Parathyroid adenoma (tissue), 2 donors: ENCODE measurements at regions not wholly inside any gene's neighbourhood (a gene's known extent, or its start where the extent isn't known, plus 50 kb on each side); places are given as distances from the start of the nearest gene placed in this dataset.
"Not testable (repeated sequence)": the region's sequence is repeated elsewhere in the genome, so short reads cannot be mapped to it uniquely, and the experiment has no call there.

Experiments
- H2AFZ ChIP-seq: fragments of 300-600 bp; sonication (generic); one replicate; pipeline ENCODE4 v1.7.0; 2017; ENCODE audit warnings: antibody characterized with exemption, mild to moderate bottlenecking
- H3K27ac ChIP-seq: fragments of 300-600 bp; sonication (generic); one replicate; pipeline ENCODE4 v1.7.0; 2017
- H3K27me3 ChIP-seq: fragments of 300-600 bp; sonication (generic); one replicate; pipeline ENCODE4 v1.7.0; 2017; ENCODE audit warnings: low read length; ENCODE audit not compliant: control insufficient read depth, insufficient read depth
- H3K36me3 ChIP-seq: fragments of 300-600 bp; sonication (generic); one replicate; pipeline ENCODE4 v1.7.0; 2017; ENCODE audit warnings: low read length; ENCODE audit not compliant: control insufficient read depth, insufficient read depth
- H3K4me1 ChIP-seq: fragments of 300-600 bp; sonication (generic); one replicate; pipeline ENCODE4 v1.7.0; 2017; ENCODE audit warnings: control low read depth
- H3K4me2 ChIP-seq: fragments of 300-600 bp; sonication (generic); one replicate; pipeline ENCODE4 v1.7.0; 2017; ENCODE audit warnings: low read length
- H3K4me3 ChIP-seq: fragments of 300-600 bp; sonication (generic); one replicate; pipeline ENCODE4 v1.7.0; 2017; ENCODE audit warnings: low read depth, low read length
- H3K79me2 ChIP-seq: fragments of 300-600 bp; sonication (generic); one replicate; pipeline ENCODE4 v1.7.0; 2017; ENCODE audit warnings: control low read depth
- H3K9ac ChIP-seq: fragments of 300-600 bp; sonication (generic); one replicate; pipeline ENCODE4 v1.7.0; 2017; ENCODE audit warnings: mild to moderate bottlenecking
- H3K9me3 ChIP-seq: fragments of 300-600 bp; sonication (generic); one replicate; pipeline ENCODE4 v1.7.0; 2017; ENCODE audit warnings: low read length; ENCODE audit not compliant: control insufficient read depth
- TF ChIP-seq, protein P1 (sequence below): fragments of 300-600 bp; sonication (generic); IDR thresholded peaks from one replicate; pipeline ENCODE4 v1.7.0; 2017; ENCODE audit warnings: antibody characterized with exemption, mild to moderate bottlenecking
- donor health status: primary hyperparathyroidism.

DNA sequence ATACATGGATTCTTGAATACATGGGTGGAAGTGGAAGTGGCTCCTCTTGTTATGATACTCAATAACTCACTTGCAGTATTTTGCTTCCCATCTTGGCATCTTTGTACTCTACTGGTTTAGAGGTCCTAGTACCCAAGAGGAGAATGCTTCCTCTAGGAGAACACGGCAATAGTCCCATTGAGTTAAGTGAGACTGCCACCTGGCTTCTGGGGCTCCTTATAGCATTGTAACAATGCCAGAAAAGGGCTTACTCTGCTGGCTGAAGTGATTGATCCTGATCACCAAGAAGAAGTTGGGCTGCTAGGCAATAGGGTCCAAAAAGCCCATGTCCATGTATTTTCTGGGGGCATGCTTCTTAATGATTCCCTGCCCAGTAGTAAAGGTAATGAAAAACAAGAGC lies 627.6 kb upstream of the SGCD start:
- H2AFZ ChIP-seq: no peak overlapping the region
- no peak overlapping the region for H3K27ac ChIP-seq
- no peak overlapping the region for H3K9ac ChIP-seq
- no peaks in the 10 kb centered on the region for H3K4me1 ChIP-seq
- no peaks in the 10 kb centered on the region for H3K9me3 ChIP-seq
- no peaks in the 10 kb centered on the region for H3K27me3 ChIP-seq
- no peak overlapping the region for H3K4me3 ChIP-seq
- H3K36me3 ChIP-seq: no peaks in the 10 kb centered on the region
- H3K4me2 ChIP-seq: no peak overlapping the region
- TF ChIP-seq, protein P1, sequence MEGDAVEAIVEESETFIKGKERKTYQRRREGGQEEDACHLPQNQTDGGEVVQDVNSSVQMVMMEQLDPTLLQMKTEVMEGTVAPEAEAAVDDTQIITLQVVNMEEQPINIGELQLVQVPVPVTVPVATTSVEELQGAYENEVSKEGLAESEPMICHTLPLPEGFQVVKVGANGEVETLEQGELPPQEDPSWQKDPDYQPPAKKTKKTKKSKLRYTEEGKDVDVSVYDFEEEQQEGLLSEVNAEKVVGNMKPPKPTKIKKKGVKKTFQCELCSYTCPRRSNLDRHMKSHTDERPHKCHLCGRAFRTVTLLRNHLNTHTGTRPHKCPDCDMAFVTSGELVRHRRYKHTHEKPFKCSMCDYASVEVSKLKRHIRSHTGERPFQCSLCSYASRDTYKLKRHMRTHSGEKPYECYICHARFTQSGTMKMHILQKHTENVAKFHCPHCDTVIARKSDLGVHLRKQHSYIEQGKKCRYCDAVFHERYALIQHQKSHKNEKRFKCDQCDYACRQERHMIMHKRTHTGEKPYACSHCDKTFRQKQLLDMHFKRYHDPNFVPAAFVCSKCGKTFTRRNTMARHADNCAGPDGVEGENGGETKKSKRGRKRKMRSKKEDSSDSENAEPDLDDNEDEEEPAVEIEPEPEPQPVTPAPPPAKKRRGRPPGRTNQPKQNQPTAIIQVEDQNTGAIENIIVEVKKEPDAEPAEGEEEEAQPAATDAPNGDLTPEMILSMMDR: no peak
- H3K79me2 ChIP-seq: no peaks in the 10 kb centered on the region

DNA sequence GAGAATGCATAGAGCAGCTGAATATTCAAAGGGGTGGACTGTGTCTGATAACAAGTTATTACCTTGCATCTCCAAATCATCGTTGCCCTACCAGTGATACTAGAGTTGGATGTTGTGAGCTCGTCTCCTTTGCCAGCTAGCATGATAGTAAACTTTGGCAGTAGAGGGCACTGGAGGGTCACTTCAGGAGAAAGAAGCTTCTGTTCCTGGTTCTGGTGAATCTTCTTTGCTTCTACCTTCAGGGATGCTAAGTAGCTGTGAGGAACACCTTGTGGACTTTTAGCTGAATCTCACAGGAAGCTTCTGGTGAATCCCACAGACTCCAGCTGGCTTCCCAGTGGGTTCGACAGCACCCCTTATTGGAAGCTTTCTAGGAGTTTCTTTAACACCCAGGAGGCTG lies 626.6 kb upstream of the SGCD start:
- H3K4me1 ChIP-seq: no peaks in the 10 kb centered on the region
- no peak overlapping the region for H3K4me3 ChIP-seq

DNA sequence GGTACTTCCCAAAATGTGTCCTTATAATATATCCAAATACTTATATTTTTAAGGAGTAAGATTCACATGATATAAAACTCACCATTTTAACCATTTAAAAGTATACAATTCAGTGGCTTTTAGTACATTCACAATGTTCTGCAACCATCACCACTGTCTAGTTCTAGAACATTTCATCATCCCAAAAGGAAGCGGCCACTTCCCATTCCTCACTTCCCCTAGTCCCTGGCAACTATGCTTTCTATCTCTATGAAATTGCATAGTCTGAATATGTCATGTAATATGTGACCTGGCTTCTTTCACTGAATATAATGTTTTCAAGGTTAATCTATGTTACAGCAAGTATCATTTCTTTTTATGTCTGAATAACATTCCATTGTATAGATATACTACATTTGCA lies 615.1 kb upstream of the SGCD start:
- H3K9me3 ChIP-seq: no peaks in the 10 kb centered on the region
- H3K9ac ChIP-seq: no peak overlapping the region
- TF ChIP-seq, protein P1: no peak

More for the DNA sequence above, 626.6 kb upstream of the SGCD start:
- Histone ChIP-seq H3K79me2 (no peaks in the 10 kb centered on the region), H3K9me3 (no peaks in the 10 kb centered on the region), H3K4me2 (no peak overlapping the region), H2AFZ (no peak overlapping the region), H3K36me3 (no peaks in the 10 kb centered on the region), H3K9ac (no peak overlapping the region), H3K27me3 (no peaks in the 10 kb centered on the region), H3K27ac (no peak overlapping the region)
- TF ChIP-seq, protein P1: peak; percentile 80

DNA sequence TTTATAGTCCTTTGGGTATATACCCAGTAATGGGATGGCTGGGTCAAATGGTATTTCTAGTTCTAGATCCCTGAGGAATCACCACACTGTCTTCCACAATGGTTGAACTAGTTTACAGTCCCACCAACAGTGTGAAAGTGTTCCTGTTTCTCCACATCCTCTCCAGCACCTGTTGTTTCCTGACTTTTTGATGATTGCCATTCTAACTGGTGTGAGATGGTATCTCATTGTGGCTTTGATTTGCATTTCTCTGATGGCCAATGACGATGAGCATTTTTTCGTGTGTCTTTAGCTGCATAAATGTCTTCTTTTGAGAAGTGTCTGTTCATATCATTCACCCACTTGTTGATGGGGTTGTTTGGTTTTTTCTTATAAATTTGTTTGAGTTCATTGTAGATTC lies 612.5 kb upstream of the SGCD start:
- H3K4me3 ChIP-seq, H3K36me3 ChIP-seq, H2AFZ ChIP-seq, H3K27ac ChIP-seq, H3K9me3 ChIP-seq, H3K4me2 ChIP-seq, H3K79me2 ChIP-seq, H3K9ac ChIP-seq, H3K27me3 ChIP-seq, H3K4me1 ChIP-seq: not testable (repeated sequence)

More for the DNA sequence above, 615.1 kb upstream of the SGCD start:
- no peak overlapping the region for H3K4me2 ChIP-seq
- H3K4me1 ChIP-seq: no peaks in the 10 kb centered on the region
- no peak overlapping the region for H3K27ac ChIP-seq
- H3K36me3 ChIP-seq: no peaks in the 10 kb centered on the region
- no peak overlapping the region for H2AFZ ChIP-seq
- H3K4me3 ChIP-seq: no peak overlapping the region
- H3K79me2 ChIP-seq: no peaks in the 10 kb centered on the region
- H3K27me3 ChIP-seq: no peaks in the 10 kb centered on the region

DNA sequence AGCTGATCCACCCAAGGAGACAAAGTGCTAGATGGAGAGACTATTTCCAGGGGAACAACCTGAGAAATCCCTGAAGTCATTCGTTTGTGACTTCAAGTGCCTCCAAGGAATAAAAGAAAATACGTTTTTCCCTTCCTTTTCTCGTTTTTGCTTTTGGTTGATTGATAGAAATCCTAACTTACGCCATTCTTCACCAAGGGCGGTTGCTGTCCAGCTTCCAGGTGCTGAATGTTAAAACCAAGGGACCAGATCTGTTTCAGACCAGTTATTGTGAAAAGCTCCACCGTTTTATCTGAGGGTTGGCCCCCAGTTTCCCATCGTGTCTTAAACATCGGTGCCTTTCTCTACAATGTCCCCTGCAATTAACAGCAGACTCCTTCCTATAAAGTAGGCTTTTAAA lies 600.7 kb upstream of the SGCD start:
- Histone ChIP-seq H3K9me3 (no peaks in the 10 kb centered on the region), H3K27me3 (no peaks in the 10 kb centered on the region), H2AFZ (peak overlapping the region; percentile 84), H3K36me3 (no peaks in the 10 kb centered on the region), H3K4me1 (peaks cover 33% of the 10 kb centered on the region), H3K4me3 (no peak overlapping the region), H3K4me2 (no peak overlapping the region), H3K27ac (no peak overlapping the region), H3K9ac (no peak overlapping the region), H3K79me2 (peaks cover 8% of the 10 kb centered on the region)
- TF ChIP-seq, protein P1: no peak
